ENCODE measurements at regions not wholly inside any gene's neighbourhood (a gene's known extent, or its start where the extent isn't known, plus 50 kb on each side); places are given as distances from the start of the nearest gene placed in this dataset.

- Histone ChIP-seq H3K27me3 (ENCODE audit: control insufficient read depth in 3 of 3, insufficient read depth in 3 of 3, low read length in 2 of 3) (no peaks in the 10 kb centered on the region), H3K9me3 (ENCODE audit: control insufficient read depth in 4 of 4, insufficient read depth in 3 of 4, low read length in 3 of 4) (no peaks in the 10 kb centered on the region), H3K27ac (ENCODE audit: low read depth in 1 of 2, low read length in 1 of 2) (no peak overlapping the region), H3K36me3 (ENCODE audit: control insufficient read depth in 4 of 4, insufficient read depth in 4 of 4, low read length in 4 of 4) (no peaks in the 10 kb centered on the region), H3K4me1 (ENCODE audit: control insufficient read depth in 5 of 5, insufficient read depth in 5 of 5, low read length in 5 of 5) (no peaks in the 10 kb centered on the region), H3K9ac (ENCODE audit: insufficient read depth in 1 of 2, low read length in 2 of 2) (no peak overlapping the region), H3K4me3 (no peak overlapping the region)
- TF ChIP-seq CTCF (IDR thresholded peaks at IDR 0.05; ENCODE audit: control extremely low read depth, extremely low read depth), result no peak
- DNase-seq (no peak), ATAC-seq (ENCODE audit: insufficient read depth, low FRiP score) (no peak)
- WGBS, 2 donors, result 91% methylated on average over 3 of the region's 3 CpGs
Measured at GRCh38 chr7:125399408-125399807, 469.8 kb upstream of the POT1 start.

GRCh38 chr7:125396466-125397151 is 467.0 kb upstream of the POT1 start:
- Histone ChIP-seq H3K9ac (ENCODE audit: insufficient read depth in 1 of 2, low read length in 2 of 2) (no peak overlapping the region), H3K27me3 (ENCODE audit: control insufficient read depth in 3 of 3, insufficient read depth in 3 of 3, low read length in 2 of 3) (no peaks in the 10 kb centered on the region), H3K4me1 (ENCODE audit: control insufficient read depth in 5 of 5, insufficient read depth in 5 of 5, low read length in 5 of 5) (no peaks in the 10 kb centered on the region), H3K4me3 (no peak overlapping the region), H3K27ac (ENCODE audit: low read depth in 1 of 2, low read length in 1 of 2) (no peak overlapping the region), H3K9me3 (ENCODE audit: control insufficient read depth in 4 of 4, insufficient read depth in 3 of 4, low read length in 3 of 4) (no peaks in the 10 kb centered on the region), H3K36me3 (ENCODE audit: control insufficient read depth in 4 of 4, insufficient read depth in 4 of 4, low read length in 4 of 4) (no peaks in the 10 kb centered on the region)
- TF ChIP-seq CTCF (IDR thresholded peaks at IDR 0.05; ENCODE audit: control extremely low read depth, extremely low read depth), result no peak
- WGBS, 2 donors, result 28 to 44% methylated on average over 4 of the region's 4 CpGs
- ATAC-seq (ENCODE audit: insufficient read depth, low FRiP score) (no peak), DNase-seq (no peak)

- Histone ChIP-seq H3K9ac (ENCODE audit: insufficient read depth in 1 of 2, low read length in 2 of 2) (no peak overlapping the region), H3K27me3 (ENCODE audit: control insufficient read depth in 3 of 3, insufficient read depth in 3 of 3, low read length in 2 of 3) (no peaks in the 10 kb centered on the region), H3K36me3 (ENCODE audit: control insufficient read depth in 4 of 4, insufficient read depth in 4 of 4, low read length in 4 of 4) (no peaks in the 10 kb centered on the region), H3K4me1 (ENCODE audit: control insufficient read depth in 5 of 5, insufficient read depth in 5 of 5, low read length in 5 of 5) (no peaks in the 10 kb centered on the region), H3K4me3 (no peak overlapping the region), H3K9me3 (ENCODE audit: control insufficient read depth in 4 of 4, insufficient read depth in 3 of 4, low read length in 3 of 4) (no peaks in the 10 kb centered on the region), H3K27ac (ENCODE audit: low read depth in 1 of 2, low read length in 1 of 2) (no peak overlapping the region)
- no peak for TF ChIP-seq CTCF (IDR thresholded peaks at IDR 0.05; ENCODE audit: control extremely low read depth, extremely low read depth)
- 65 to 76% methylated on average over 3 of the region's 3 CpGs for WGBS, 2 donors
- DNase-seq, result no peak
- ATAC-seq (ENCODE audit: insufficient read depth, low FRiP score), result no peak
Measured at GRCh38 chr7:125391921-125392320, 462.3 kb upstream of the POT1 start.

- ATAC-seq (ENCODE audit: insufficient read depth, low FRiP score) (no peak), DNase-seq (no peak)
- Histone ChIP-seq H3K27me3 (ENCODE audit: control insufficient read depth in 3 of 3, insufficient read depth in 3 of 3, low read length in 2 of 3) (no peaks in the 10 kb centered on the region), H3K9ac (ENCODE audit: insufficient read depth in 1 of 2, low read length in 2 of 2) (no peak overlapping the region), H3K36me3 (ENCODE audit: control insufficient read depth in 4 of 4, insufficient read depth in 4 of 4, low read length in 4 of 4) (no peaks in the 10 kb centered on the region), H3K4me1 (ENCODE audit: control insufficient read depth in 5 of 5, insufficient read depth in 5 of 5, low read length in 5 of 5) (no peaks in the 10 kb centered on the region), H3K27ac (ENCODE audit: low read depth in 1 of 2, low read length in 1 of 2) (no peak overlapping the region), H3K4me3 (no peak overlapping the region), H3K9me3 (ENCODE audit: control insufficient read depth in 4 of 4, insufficient read depth in 3 of 4, low read length in 3 of 4) (no peaks in the 10 kb centered on the region)
- no peak for TF ChIP-seq CTCF (IDR thresholded peaks at IDR 0.05; ENCODE audit: control extremely low read depth, extremely low read depth)
- WGBS, 2 donors, result 46 to 55% methylated on average over 3 of the region's 3 CpGs
Measured at GRCh38 chr7:125390981-125391380, 461.4 kb upstream of the POT1 start.

Measured in lung (tissue), 11 donors.